WTC11 (cell line): ENCODE measurements at regions not wholly inside any gene's neighbourhood (a gene's known extent, or its start where the extent isn't known, plus 50 kb on each side); places are given as distances from the start of the nearest gene placed in this dataset.

Experiments used
- ATAC-seq: fragments of 200-7000 bp; cut with Tn5 transposase; 2 replicates; pipeline ENCODE4 v1.10.0; 2021; ENCODE audit warnings: mild to moderate bottlenecking, moderate library complexity
- CTCF ChIA-PET: fragments of 300-600 bp; sonication (Branson Sonifier 250); formaldehyde crosslinking; loops from one replicate; lab custom pipeline; 2021; ENCODE audit warnings: antibody characterized with exemption; lab: Charles Lee
- POLR2A ChIA-PET: fragments of 350-600 bp; sonication (Branson Sonifier 250); formaldehyde crosslinking; loops from one replicate; lab custom pipeline; 2021; ENCODE audit warnings: antibody characterized with exemption; lab: Charles Lee
- DNase-seq: peaks from one replicate; pipeline ENCODE4 v3.0.0; 2021; ENCODE audit warnings: low spot score
- H3K27ac Mint-ChIP-seq: 2 replicates; pipeline ENCODE4 v1.8.0; 2021; ENCODE audit warnings: mixed read lengths
- H3K27me3 Mint-ChIP-seq: 2 replicates; pipeline ENCODE4 v1.8.0; 2021; ENCODE audit warnings: low read depth, mild to moderate bottlenecking, moderate library complexity, mixed read lengths
- H3K36me3 Mint-ChIP-seq: 2 replicates; pipeline ENCODE4 v1.8.0; 2021; ENCODE audit warnings: mixed read lengths
- H3K4me1 Mint-ChIP-seq: 2 replicates; pipeline ENCODE4 v1.8.0; 2022; ENCODE audit warnings: mixed read lengths
- H3K4me3 Mint-ChIP-seq: 2 replicates; pipeline ENCODE4 v1.8.0; 2021; ENCODE audit warnings: mild to moderate bottlenecking, moderate library complexity, mixed read lengths
- H3K9me3 Mint-ChIP-seq: 2 replicates; pipeline ENCODE4 v1.8.0; 2021; ENCODE audit warnings: mixed read lengths
- AR ChIP-seq: fragments of 250-450 bp; sonication (Bioruptor Pico); IDR thresholded peaks from 2 replicates; pipeline ENCODE4 v1.9.0; 2021; ENCODE audit warnings: mild to moderate bottlenecking
- CBFB ChIP-seq: sonication (generic); formaldehyde crosslinking; IDR thresholded peaks from 2 replicates; pipeline ENCODE4 v1.8.1; 2022; ENCODE audit warnings: mild to moderate bottlenecking, low read depth, missing genetic modification reagents
- E2F1 ChIP-seq: sonication (generic); formaldehyde crosslinking; IDR thresholded peaks from 2 replicates; pipeline ENCODE4 v1.8.0; 2022; ENCODE audit warnings: mild to moderate bottlenecking, missing genetic modification reagents
- HMGA2 ChIP-seq: fragments of 250-450 bp; sonication (Bioruptor Pico); IDR thresholded peaks from 2 replicates; pipeline ENCODE4 v1.4.0; 2021; ENCODE audit warnings: mild to moderate bottlenecking, moderate library complexity
- JUN ChIP-seq: sonication (generic); formaldehyde crosslinking; IDR thresholded peaks from 2 replicates; pipeline ENCODE4 v1.8.0; 2023; ENCODE audit warnings: mild to moderate bottlenecking, missing genetic modification reagents
- MAX ChIP-seq: sonication (generic); formaldehyde crosslinking; IDR thresholded peaks from 2 replicates; pipeline ENCODE4 v1.8.0; 2022; ENCODE audit warnings: mild to moderate bottlenecking, missing genetic modification reagents
- USF1 ChIP-seq: sonication (generic); formaldehyde crosslinking; IDR thresholded peaks from 2 replicates; pipeline ENCODE4 v1.8.0; 2022; ENCODE audit warnings: mild to moderate bottlenecking, missing genetic modification reagents
- ZNF121 ChIP-seq: sonication (generic); formaldehyde crosslinking; IDR thresholded peaks from 2 replicates; pipeline ENCODE4 v1.8.0; 2023; ENCODE audit warnings: missing genetic modification reagents
- ZNF219 ChIP-seq: sonication (generic); formaldehyde crosslinking; IDR thresholded peaks from 2 replicates; pipeline ENCODE4 v1.8.0; 2023; ENCODE audit warnings: missing genetic modification reagents, mild to moderate bottlenecking, borderline replicate concordance
- ZNF232 ChIP-seq: sonication (generic); formaldehyde crosslinking; IDR thresholded peaks from 2 replicates; pipeline ENCODE4 v1.8.0; 2022; ENCODE audit warnings: mild to moderate bottlenecking, missing genetic modification reagents
- ZSCAN18 ChIP-seq: fragments of 250-450 bp; sonication (Bioruptor Pico); IDR thresholded peaks from 2 replicates; pipeline ENCODE4 v2.1.2; 2022; ENCODE audit warnings: mild to moderate bottlenecking, moderate library complexity

GRCh38 chr1:53401813-53402745 is 57.1 kb upstream of the DMRTB1 start:
- ChIA-PET POLR2A (no interaction called here), CTCF (interaction anchor here (1.4 to 4.6 kb wide), 2 partner anchors 9 to 10 kb away, joined by 3 to 26 read pairs; no protein-coding TSS in a partner anchor)
- Mint-ChIP-seq H3K27ac (no peak overlapping the region), H3K27me3 (peaks cover 62% of the 10 kb centered on the region), H3K4me1 (peaks cover 29% of the 10 kb centered on the region), H3K4me3 (no peak overlapping the region), H3K9me3 (peaks cover 7% of the 10 kb centered on the region; the same call in 1 of the 2 replicates), H3K36me3 (peaks cover 4% of the 10 kb centered on the region; the same call in 1 of the 2 replicates)
- no peak for TF ChIP-seq JUN (CRISPR knock-in tag)
- TF ChIP-seq E2F1: no peak
- TF ChIP-seq ZNF219: no peak
- TF ChIP-seq ZNF121 (CRISPR knock-in tag): no peak
- no peak for TF ChIP-seq USF1 (CRISPR knock-in tag)
- no peak for TF ChIP-seq AR (CRISPR knock-in tag)
- no peak for TF ChIP-seq MAX (CRISPR knock-in tag)
- DNase-seq (no peak), ATAC-seq (no peak)

GRCh38 chr1:53402891-53403655 is 56.1 kb upstream of the DMRTB1 start:
- no peak overlapping the region for H3K27ac Mint-ChIP-seq
- H3K4me3 Mint-ChIP-seq: no peak overlapping the region
- DNase-seq: no peak
- TF ChIP-seq CBFB (CRISPR knock-in tag): no peak
- ChIA-PET CTCF (interaction anchor here (1.0 to 4.6 kb wide), 4 partner anchors 10 to 124 kb away, joined by 3 to 26 read pairs (median 4); no protein-coding TSS in a partner anchor), POLR2A (no interaction called here)
- peaks cover 62% of the 10 kb centered on the region for H3K27me3 Mint-ChIP-seq
- H3K4me1 Mint-ChIP-seq: peaks cover 19% of the 10 kb centered on the region
- no peak for ATAC-seq
- peaks cover 7% of the 10 kb centered on the region; the same call in 1 of the 2 replicates for H3K9me3 Mint-ChIP-seq
- peaks cover 4% of the 10 kb centered on the region; the same call in 1 of the 2 replicates for H3K36me3 Mint-ChIP-seq

- DNase-seq (no peak), ATAC-seq (no peak)
- H3K36me3 Mint-ChIP-seq: peaks cover 4% of the 10 kb centered on the region; the same call in 1 of the 2 replicates
- CTCF ChIA-PET: interaction anchor here (1.3 to 4.6 kb wide), 2 partner anchors 13 to 44 kb away, joined by 3 to 26 read pairs; no protein-coding TSS in a partner anchor
- TF ChIP-seq ZSCAN18 (CRISPR knock-in tag) (no peak), ZNF232 (CRISPR knock-in tag) (no peak), AR (CRISPR knock-in tag) (no peak), HMGA2 (CRISPR knock-in tag) (no peak)
- H3K4me3 Mint-ChIP-seq: no peak overlapping the region
- POLR2A ChIA-PET: no interaction called here
- peaks cover 53% of the 10 kb centered on the region for H3K27me3 Mint-ChIP-seq
- H3K4me1 Mint-ChIP-seq: peaks cover 17% of the 10 kb centered on the region
- peaks cover 7% of the 10 kb centered on the region; the same call in 1 of the 2 replicates for H3K9me3 Mint-ChIP-seq
- no peak overlapping the region for H3K27ac Mint-ChIP-seq
Observed at GRCh38 chr1:53405737-53406136, 53.5 kb upstream of the DMRTB1 start.
